Ascending aorta (tissue), 2 donors: ENCODE measurements at regions not wholly inside any gene's neighbourhood (a gene's known extent, or its start where the extent isn't known, plus 50 kb on each side); places are given as distances from the start of the nearest gene placed in this dataset.

Experiments
- DNase-seq, 2 donors: peaks; one replicate each; pipeline ENCODE4 v3.0.0-alpha.2; 2019; ENCODE audit warnings: low spot score in 2 of 2
- H3K27ac ChIP-seq, 2 donors: fragments of 200-600 bp; sonication (generic); one replicate each; pipeline ENCODE4 v1.5.1; 2016 to 2017; ENCODE audit warnings: mild to moderate bottlenecking in 1 of 2
- H3K27me3 ChIP-seq: fragments of 200-600 bp; sonication (generic); one replicate; pipeline ENCODE4 v1.5.1; 2017
- H3K36me3 ChIP-seq, 2 donors: fragments of 200-600 bp; sonication (generic); one replicate each; pipeline ENCODE4 v1.5.1; 2016
- H3K4me1 ChIP-seq, 2 donors: fragments of 200-600 bp; sonication (generic); one replicate each; pipeline ENCODE4 v1.5.1; 2016 to 2017; ENCODE audit warnings: mild to moderate bottlenecking in 1 of 2
- H3K4me3 ChIP-seq, 2 donors: fragments of 200-600 bp; sonication (generic); one replicate each; pipeline ENCODE4 v1.5.1; 2016 to 2017; ENCODE audit warnings: mild to moderate bottlenecking in 1 of 2
- H3K9me3 ChIP-seq, 2 donors: fragments of 200-600 bp; sonication (generic); one replicate each; pipeline ENCODE4 v1.5.1; 2016
- CTCF ChIP-seq, 3 experiments: fragments of 200-600 bp in 2 of 3; fragments of 450-650 bp in 1 of 3; sonication (generic) in 2 of 3; IDR thresholded peaks; one replicate each; pipeline ENCODE4 v1.5.1; 2016 to 2019; ENCODE audit warnings: antibody characterized with exemption in 3 of 3, mild to moderate bottlenecking in 1 of 3, moderate library complexity in 1 of 3
- intact Hi-C: fragments of 100-400 bp; cut with DNase I; formaldehyde crosslinking; loops from one replicate; pipeline ENCODE4 v1.15.1; 2023

GRCh38 chr6:45718131-45718530, 297.5 kb downstream of the CLIC5 start:
- no peak for TF ChIP-seq CTCF (IDR thresholded peaks at IDR 0.05)
- H3K4me1 ChIP-seq, result peaks cover 0 to 3% of the 10 kb centered on the region in 2 donors
- no peaks in the 10 kb centered on the region for H3K36me3 ChIP-seq
- H3K27ac ChIP-seq, result no peak overlapping the region
- intact Hi-C loops, result loop anchor here (10.0 kb wide), 1 partner anchor 1123 kb away; no protein-coding TSS in a partner anchor
- DNase-seq, result no peak
- H3K9me3 ChIP-seq, result no peaks in the 10 kb centered on the region
- no peaks in the 10 kb centered on the region for H3K27me3 ChIP-seq
- no peak overlapping the region for H3K4me3 ChIP-seq

- Histone ChIP-seq H3K27me3 (no peaks in the 10 kb centered on the region), H3K36me3 (no peaks in the 10 kb centered on the region), H3K27ac (no peak overlapping the region), H3K4me1 (peaks cover 0 to 3% of the 10 kb centered on the region in 2 donors), H3K9me3 (no peaks in the 10 kb centered on the region), H3K4me3 (no peak overlapping the region)
- intact Hi-C loops, result loop anchor here (10.0 kb wide), 1 partner anchor 1123 kb away; no protein-coding TSS in a partner anchor
- no peak for DNase-seq
- no peak for TF ChIP-seq CTCF (IDR thresholded peaks at IDR 0.05)
Measured at GRCh38 chr6:45717715-45718114, 297.9 kb downstream of the CLIC5 start.

GRCh38 chr6:45717027-45717426, 298.6 kb downstream of the CLIC5 start:
- no peak overlapping the region for H3K4me3 ChIP-seq
- no peak overlapping the region for H3K27ac ChIP-seq
- no peak for DNase-seq
- no peaks in the 10 kb centered on the region for H3K27me3 ChIP-seq
- intact Hi-C loops, result loop anchor here (10.0 kb wide), 1 partner anchor 1122 kb away; no protein-coding TSS in a partner anchor
- peaks cover 0 to 3% of the 10 kb centered on the region in 2 donors for H3K4me1 ChIP-seq
- no peak for TF ChIP-seq CTCF (IDR thresholded peaks at IDR 0.05)
- H3K36me3 ChIP-seq, result no peaks in the 10 kb centered on the region
- H3K9me3 ChIP-seq, result no peaks in the 10 kb centered on the region

GRCh38 chr6:45715508-45715803, 300.2 kb downstream of the CLIC5 start:
- intact Hi-C loops, result loop anchor here (2.0 to 10.0 kb wide), 2 partner anchors 1061 to 1121 kb away; no protein-coding TSS in a partner anchor
- Histone ChIP-seq H3K9me3 (no peaks in the 10 kb centered on the region), H3K4me3 (no peak overlapping the region), H3K4me1 (peaks cover 0 to 3% of the 10 kb centered on the region in 2 donors), H3K36me3 (no peaks in the 10 kb centered on the region), H3K27ac (no peak overlapping the region), H3K27me3 (no peaks in the 10 kb centered on the region)
- no peak for DNase-seq
- TF ChIP-seq CTCF (IDR thresholded peaks at IDR 0.05), result no peak

GRCh38 chr6:45714741-45715507, 300.7 kb downstream of the CLIC5 start:
- peaks cover 0 to 3% of the 10 kb centered on the region in 2 donors for H3K4me1 ChIP-seq
- no peak overlapping the region for H3K27ac ChIP-seq
- peak overlapping the region in 1 of 2 donors; percentile 17 for H3K4me3 ChIP-seq
- H3K27me3 ChIP-seq, result no peaks in the 10 kb centered on the region
- DNase-seq, result peak in 1 of 2 donors; percentile 66
- intact Hi-C loops, result loop anchor here (1.0 to 10.0 kb wide), 3 partner anchors 1060 to 1240 kb away; no protein-coding TSS in a partner anchor
- H3K9me3 ChIP-seq, result no peaks in the 10 kb centered on the region
- peak; percentile 51 to 69 (median 52) for TF ChIP-seq CTCF (IDR thresholded peaks at IDR 0.05)
- no peaks in the 10 kb centered on the region for H3K36me3 ChIP-seq
